ENCODE measurements at regions not wholly inside any gene's neighbourhood (a gene's known extent, or its start where the extent isn't known, plus 50 kb on each side); places are given as distances from the start of the nearest gene placed in this dataset.
A peak's percentile ranks its signal among the peaks of the same experiment; 100 is the strongest.
"Not testable (repeated sequence)": the region's sequence is repeated elsewhere in the genome, so short reads cannot be mapped to it uniquely, and the experiment has no call there.

- DNase-seq: no peak
These were observed 49.8 kb downstream of the ABCC12 start for GRCh38 chr16:48105976-48106375.

DNA sequence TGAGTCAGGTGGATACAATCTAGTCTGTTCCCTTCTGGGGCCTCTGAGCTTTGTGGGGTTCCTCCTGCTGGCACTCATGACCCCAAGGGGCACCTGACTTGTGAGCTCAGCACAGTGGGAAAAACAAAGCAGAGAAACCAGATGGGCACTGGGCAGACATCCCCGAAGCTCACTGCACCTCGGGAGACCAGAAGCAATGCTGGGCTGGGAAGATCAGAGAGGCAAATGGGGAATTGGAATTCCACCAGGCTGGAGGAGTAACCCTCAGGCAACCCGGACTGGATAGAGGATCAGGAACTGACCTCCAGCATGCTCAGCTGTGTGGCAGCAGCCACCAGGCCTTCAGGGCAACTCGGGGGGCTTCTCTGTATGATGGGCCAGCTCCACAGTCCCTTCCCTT, 50.3 kb downstream of the ABCC12 start:
- no peak for DNase-seq

GRCh38 chr16:48103591-48103990, 52.2 kb downstream of the ABCC12 start:
- DNase-seq: no peak

GRCh38 chr16:48102083-48103008, 53.4 kb downstream of the ABCC12 start:
- DNase-seq: no peak

DNA sequence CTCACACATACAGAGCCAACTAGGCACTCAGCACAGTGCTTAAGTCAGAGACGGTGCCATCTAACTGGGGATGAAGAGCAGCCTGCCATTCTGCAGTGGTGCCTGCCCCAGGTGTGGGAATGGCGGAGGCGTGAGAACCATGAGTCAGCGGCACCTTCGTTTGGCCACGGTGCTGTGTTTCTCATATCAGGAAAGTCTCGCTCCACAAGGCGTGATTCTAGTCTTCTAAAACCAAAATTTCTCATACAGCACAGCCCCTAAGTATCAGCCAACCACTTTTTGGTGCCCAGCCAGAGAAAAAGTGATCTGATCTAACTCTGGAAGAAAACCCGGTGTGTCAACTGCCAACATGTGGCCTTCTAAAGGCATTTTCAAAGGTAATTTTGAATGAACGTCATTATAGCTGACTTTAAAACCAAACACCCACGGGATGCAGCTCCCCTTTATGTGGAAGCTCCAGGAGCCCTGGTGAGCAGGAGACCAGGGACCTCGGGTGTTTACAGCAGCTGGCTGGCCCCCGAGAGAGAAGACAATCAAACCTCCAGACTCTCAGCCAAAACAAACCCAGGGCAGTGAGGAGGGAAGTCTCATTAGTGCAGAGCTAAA, 54.6 kb downstream of the ABCC12 start:
- no peak for DNase-seq

GRCh38 chr16:48099455-48099854, 56.3 kb downstream of the ABCC12 start:
- no peak for DNase-seq

DNA sequence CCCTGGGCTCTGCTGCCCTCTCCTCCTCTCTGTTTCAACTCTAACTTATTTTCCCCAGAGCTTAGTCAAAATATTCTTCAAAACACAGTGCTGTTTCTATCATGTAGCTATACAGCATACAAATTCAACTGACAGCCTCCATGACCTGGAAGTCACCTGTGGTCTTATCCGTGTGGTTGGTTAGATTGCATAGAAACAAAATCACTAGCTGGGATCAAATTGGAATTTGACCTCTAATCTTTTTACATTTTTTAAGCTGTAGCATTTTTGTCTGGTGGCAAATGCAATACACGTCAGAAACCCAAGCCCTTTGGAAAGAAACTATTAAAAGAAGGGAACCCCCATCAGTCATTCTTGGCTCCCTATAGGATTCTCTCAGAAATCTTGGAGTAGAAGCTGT, 57.3 kb downstream of the ABCC12 start:
- DNase-seq: no peak

DNA sequence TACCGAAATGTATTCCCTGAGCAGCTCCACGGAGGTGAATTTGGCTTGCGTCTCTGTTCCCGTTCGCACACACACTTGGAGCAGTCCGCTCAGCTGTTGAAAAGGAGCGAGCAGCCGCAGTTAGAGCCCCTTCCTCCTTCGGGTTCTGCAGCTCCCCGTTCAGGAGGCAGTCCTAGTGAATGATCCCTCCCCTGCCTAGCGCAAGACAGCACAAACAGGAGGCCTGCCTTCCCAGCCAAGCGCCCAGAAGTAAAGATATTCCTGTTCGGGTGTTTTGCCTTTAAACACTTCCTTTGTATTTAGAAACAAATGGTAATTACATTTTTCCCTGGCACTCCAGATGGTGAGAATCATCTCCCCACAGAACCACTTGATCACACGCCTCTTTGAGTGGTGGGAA, 64.7 kb downstream of the ABCC12 start:
- no peak for DNase-seq

GRCh38 chr16:48089053-48089792, 66.6 kb downstream of the ABCC12 start:
- no peak for DNase-seq

DNA sequence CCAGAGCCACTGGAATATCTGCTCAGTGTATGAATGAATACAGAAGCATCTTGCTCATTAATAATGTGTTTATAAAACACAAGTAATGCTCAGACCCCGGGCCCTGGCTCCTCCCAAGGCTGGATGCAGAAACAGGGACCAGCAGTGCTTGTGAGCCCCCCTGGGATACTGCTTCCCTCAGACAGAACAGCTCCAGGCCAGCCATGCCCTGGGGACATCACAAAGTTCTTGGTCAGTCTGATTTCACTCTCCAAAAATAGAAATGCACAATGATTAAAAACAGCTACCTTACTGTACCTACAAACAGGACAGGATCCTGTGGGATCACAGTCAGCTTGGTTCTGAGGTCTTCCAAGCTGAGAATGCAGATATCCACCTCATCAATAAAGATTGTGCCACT, 68.2 kb downstream of the ABCC12 start:
- DNase-seq: no peak

GRCh38 chr16:48086422-48086821, 69.4 kb downstream of the ABCC12 start:
- DNase-seq: no peak

DNA sequence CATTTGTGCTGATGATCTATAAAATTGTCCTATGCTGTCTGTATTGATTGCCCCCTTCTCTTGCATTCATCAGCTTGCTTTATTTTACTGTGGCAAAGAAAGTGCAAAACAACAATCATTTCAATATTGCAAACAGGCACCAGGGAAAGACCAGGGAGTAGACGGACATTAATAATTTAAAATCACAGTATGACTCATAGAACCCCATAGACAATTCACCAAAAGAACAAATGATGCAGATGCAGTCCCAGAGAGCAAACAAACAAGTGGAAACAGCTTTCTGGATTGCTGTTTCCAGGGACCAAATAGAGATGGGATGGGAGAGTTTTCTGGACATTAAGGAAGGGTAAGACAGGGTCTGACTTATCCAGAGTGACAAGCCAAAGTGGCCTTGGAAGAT, 70.1 kb downstream of the ABCC12 start:
- no peak for DNase-seq

DNA sequence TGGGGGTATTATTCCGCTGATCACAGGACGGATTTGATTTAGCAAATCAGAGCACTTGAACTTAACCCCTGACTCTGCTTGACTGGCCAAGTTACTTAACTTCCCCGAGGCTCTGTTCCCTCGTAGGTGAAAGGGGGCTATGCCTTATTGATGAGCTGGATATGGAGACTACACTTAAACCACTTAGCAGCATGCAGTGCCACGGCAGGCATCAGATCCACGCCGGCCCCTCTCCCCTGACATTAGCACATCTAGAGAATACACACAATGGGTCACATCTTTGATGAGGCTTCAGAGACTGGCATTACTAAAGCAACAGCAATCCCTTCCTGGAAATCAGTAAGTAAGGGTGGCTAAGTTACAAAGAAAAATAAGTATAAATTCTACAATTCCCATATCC, 71.0 kb downstream of the ABCC12 start:
- no peak for DNase-seq

- peak; percentile 95 for DNase-seq
These were observed 73.3 kb downstream of the ABCC12 start for GRCh38 chr16:48082516-48082915.

- DNase-seq: peak; percentile 94
These were observed 74.1 kb downstream of the ABCC12 start for GRCh38 chr16:48081656-48082055.

GRCh38 chr16:48076455-48077012, 79.3 kb downstream of the ABCC12 start:
- DNase-seq: peak; percentile 60

DNA sequence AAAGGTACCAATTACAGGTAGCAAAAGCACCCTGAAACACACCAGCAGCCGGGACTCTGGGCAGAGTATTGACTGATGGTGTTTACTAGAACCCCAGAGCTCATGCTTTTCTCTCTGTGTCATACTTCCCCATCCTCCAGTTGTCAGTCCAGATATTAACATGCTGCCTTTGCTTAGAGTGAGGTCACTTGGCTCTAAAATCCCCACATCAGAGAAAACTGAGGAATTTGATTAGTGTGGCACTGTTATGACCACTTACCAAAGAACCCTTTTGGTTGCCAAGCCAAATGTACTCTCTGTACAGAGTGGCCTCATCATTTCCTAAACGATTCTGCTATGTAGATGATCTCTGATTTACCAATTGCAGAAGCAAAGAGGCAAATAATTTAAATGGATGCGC, 80.4 kb downstream of the ABCC12 start:
- peak; percentile 64 for DNase-seq

DNA sequence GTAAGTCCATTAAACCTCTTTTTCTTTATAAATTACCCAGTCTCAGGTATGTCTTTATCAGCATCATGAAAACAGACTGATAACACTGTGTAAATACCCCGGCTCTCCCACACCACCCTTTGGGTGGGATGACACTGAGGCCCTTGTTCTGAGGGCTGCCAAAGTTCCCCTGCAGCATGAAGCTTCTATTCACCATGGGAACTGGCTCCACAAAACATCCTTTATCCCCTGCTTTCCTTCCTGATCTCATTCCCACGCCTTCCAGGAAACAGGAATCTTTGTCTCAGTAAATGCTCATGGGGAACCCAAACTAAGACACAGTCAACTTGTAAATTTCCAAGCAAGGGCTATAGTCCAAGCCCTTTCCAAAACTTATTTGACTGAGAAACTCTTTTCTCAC, 88.4 kb downstream of the ABCC12 start:
- DNase-seq: no peak

DNA sequence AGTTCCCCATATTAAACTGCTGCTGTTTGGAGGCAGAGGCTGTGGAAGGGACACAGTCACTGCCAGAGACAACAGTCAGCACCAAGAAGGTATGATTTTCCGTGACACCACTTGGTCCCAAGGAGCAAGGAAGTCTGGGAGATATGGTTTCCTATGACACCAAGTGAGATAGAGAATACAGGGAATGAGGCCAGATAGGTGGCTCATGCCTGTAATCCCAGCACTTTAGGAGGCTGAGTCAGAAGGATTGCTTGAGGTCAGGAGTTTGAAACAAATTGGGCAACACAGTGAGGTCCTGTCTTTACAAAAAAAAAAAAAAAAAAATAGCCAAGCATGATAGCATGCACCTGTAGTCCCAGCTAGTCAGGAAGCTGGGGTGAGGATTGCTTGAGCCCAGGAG, 90.8 kb downstream of the ABCC12 start:
- no peak for DNase-seq

DNA sequence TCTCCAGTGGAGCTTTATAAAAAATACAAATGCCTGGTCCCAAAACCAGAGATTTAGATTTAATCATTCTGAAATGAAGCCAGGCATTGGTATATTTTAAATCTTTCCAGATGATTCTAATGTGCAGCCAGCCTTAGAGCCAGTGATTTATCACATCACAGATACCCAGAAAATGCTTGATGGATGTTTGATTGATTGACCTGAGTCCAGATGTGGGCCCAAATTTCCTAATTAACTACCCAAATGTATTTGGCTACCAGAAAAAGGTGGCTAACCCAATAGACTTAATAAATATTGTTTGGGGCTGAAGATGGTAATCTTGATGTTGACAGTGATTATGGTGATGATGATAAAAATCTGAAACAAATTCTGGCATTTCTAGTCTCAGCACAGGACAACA, 93.1 kb downstream of the ABCC12 start:
- no peak for DNase-seq

- no peak for DNase-seq
These were observed 95.9 kb downstream of the ABCC12 start for GRCh38 chr16:48059936-48060335.

DNA sequence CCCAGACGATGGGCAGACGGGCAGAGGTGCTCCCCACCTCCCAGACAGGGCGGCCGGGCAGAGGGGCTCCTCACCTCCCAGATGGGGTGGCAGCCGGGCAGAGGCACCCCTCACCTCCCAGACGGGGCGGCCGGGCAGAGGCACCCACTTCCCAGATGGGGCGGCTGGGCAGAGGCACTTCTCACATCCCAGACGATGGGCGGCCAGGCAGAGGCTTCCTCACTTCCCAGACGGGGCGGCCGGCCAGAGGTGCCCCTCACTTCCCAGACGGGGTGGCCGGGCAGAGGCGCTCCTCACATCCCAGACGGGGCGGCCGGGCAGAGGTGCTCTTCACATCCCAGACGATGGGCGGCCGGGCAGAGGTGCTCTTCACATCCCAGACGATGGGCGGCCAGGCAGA, 96.6 kb downstream of the ABCC12 start:
- DNase-seq: not testable (repeated sequence)

DNA sequence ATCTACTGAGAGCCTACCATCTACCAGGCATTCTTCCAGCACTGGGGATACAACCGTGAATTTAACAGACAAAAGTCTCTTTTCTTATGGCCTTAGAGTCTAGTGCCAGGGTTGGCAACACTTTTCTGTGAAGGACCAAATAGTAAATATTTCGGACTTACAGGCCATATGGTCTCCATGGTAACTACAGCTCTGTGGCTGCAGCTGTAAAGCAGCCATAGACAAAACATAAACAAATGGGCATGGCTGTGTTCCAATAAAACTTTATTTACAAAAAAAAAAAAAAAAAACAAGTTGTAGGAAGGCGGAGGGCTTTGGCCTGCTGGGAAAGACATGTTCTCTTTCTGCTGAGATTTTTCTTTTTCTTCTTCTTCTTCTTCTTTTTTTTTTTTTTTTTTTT, 98.7 kb downstream of the ABCC12 start:
- no peak for DNase-seq

All from fibroblast of upper back skin (primary cell).